ENCODE measurements at regions not wholly inside any gene's neighbourhood (a gene's known extent, or its start where the extent isn't known, plus 50 kb on each side); places are given as distances from the start of the nearest gene placed in this dataset.

DNA sequence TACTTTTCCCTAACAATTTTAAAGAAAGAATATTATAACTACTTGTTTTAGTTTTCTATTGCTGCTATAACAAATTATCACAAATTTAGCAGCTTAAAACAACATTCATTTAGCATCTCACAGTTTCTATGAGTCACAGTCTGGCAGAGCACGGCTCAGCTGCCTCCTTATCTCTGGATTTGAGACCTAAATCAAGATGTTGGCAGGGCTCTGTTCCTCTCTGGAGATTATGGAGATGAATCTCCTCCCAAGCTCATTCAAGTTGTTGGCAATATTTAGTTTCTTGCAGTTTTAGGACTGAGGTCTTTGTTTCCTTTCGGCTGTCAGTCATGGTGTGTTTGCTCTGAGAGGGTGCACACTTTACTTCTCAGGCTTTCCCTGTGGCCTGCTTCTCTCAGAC is 1065.8 kb upstream of the EYS start:
- no peak for FAIRE-seq
- DNase-seq (ENCODE audit: insufficient read length, low spot score): no peak

DNA sequence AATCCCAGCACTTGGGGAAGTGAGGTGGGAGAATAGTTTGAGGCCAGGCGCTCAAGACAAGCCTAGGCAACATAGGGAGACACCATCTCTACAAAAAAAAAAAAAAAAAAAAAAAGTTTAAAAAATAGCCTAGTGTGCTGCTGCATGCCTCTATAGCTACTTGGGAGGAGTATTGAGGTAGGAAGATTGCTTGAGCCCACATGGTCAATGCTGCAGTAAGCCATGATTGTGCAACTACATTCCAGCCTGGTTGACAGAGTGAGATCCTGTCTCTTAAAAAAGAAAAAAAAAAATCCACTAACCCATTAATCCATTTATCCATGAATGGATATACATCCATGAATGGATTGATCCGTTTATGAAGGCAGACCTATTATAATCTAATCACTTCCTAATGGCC is 1064.6 kb upstream of the EYS start:
- DNase-seq (ENCODE audit: insufficient read length, low spot score): no peak
- no peak for FAIRE-seq

DNA sequence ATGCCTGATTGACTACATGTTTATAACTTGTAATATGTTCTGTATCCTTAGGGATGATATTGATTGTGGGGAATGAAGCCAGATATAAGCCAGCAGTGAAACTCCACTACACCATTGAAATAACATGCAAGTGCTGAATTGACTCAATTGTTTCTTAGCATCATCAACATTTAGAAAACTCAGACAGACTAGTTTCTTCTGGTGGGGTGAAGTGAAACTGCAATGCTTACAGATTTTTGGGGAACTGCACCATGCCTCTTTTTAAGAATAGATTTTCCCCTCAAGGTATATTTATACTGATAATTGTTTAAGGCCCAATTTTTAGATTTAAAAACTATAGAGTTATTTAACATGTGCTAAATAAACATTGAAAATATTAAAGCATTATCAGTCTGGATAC is 1044.6 kb upstream of the EYS start:
- DNase-seq (ENCODE audit: insufficient read length, low spot score) (no peak), FAIRE-seq (no peak)

DNA sequence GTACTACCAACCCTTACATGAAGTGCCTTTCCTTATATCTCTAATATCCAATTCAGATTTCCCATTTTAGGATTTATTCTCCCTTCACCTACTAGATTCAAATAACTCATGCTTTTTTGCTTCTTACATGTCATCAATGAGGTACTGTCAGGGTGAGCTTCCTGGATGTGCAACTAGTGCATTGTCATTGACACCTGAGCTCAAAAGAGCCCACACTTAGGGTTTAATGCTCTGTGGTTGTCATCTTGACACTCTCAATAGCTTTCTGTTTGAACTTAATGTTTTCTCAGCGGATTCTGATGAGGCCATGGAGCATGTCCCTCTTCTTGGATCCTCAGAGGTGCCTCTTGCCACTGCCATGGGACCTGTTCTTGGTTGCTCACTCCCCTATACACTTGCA is 1033.3 kb upstream of the EYS start:
- FAIRE-seq: no peak

DNA sequence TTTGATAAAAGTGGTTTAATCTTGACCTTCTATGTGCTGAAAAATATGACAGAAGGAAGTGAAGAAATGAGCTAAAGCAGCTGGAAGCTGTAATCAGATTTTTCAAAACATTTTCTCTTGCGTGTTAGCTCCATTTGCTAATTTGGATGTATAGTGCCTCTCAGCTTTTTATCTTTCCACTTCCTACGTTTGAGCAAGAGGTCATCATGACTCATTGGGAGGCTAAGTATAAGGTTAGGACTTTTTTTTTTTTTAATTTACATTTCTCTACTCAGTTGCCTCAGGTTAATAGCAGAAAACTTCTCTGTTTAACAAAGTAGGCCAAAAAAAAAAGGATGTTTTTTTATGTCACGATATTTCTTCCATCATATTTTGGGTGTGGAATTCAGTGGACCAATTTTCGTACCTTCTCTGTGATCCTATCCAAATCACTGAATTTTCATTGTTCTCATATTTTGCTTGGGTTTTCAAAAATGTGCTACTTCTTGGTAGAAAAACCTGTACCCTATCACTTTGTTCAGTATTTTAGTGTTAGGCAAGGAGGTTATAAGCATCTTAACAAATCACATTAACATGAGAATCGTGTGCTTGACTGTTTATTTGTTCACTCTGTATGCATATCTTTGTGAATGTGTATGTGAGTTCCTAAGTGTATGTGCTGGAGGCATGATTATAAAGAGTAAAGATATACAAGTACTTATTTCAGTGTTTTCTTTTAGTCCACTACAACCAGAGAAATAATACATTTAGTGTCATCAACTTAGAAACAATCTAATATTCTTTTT is 1028.3 kb upstream of the EYS start:
- DNase-seq (ENCODE audit: insufficient read length, low spot score) (peak; percentile 17), FAIRE-seq (no peak)

More for the DNA sequence above, 1033.3 kb upstream of the EYS start:
- DNase-seq (ENCODE audit: insufficient read length, low spot score): no peak

DNA sequence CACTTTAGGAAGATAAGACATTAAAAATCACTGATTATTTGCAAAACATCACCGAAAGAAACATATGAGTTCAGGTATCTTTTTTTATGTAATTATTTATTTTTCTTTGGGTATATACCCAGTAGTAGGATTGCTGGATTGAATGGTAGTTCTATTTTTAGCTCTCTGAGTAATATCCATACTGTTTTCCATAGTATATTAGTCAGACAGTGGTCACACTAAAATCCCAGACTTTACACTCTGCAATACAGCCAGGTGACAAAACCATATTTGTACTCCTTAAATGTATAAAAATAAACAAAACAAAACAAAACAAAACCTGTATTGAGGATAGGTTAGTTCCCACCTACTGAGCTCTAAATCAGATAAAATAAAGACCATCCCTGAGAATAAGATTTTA is 1024.3 kb upstream of the EYS start:
- FAIRE-seq: no peak
- DNase-seq (ENCODE audit: insufficient read length, low spot score): no peak

DNA sequence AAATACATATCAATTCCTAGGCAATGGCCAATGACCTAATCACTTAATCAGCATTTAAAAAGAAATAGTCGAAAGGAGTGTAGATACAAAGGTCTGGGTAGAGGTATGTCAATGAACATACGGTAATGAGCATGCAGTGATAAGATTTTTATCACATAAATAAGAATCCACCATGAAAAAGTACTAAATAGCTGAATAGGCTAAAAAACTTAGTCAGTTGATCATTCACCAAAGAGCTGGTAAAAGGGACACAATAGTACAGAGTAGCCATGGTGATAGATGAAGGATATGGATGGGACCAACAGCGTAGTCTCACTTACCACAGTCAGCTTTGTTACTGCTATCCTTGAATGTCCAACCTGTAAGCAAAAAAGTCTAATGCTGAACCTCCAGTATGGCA is 1018.6 kb upstream of the EYS start:
- FAIRE-seq: no peak
- DNase-seq (ENCODE audit: insufficient read length, low spot score): no peak

DNA sequence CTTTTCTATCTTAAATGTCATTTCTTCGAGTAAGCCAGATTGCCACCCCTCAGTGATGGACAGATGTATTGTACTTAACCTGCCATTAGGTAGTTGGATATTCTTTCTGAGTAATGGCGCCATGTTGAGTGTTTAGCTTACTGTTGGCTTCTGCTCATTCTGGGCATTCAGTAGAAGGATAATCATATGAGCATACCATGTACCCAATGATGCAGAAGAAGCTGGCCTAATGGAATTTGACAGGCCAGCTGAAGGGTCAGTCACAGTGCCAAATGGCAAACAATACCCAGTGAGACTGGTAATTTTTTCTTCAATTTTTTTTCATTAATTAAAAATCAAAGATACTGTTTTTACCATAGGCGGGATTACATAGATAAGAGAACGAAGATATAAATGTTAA is 1010.8 kb upstream of the EYS start:
- FAIRE-seq (no peak), DNase-seq (ENCODE audit: insufficient read length, low spot score) (no peak)

DNA sequence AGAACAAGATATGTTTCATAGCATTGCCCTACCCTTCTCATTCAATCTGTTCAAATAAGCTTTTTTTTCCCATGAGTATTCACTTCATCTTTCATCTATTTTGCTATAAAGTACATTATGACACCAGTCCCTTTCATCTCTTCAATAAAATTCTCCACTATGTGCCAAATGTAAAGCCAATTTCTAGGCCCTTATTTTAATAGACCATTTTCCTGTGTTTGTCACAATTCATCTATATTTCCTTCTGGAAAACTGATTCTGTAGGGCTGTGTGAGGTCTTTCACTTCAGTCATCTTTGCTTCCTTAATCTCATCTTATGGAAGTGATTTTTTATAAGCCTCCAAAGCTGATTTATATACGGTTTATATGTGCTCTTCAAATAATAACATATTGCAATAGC is 992.4 kb upstream of the EYS start:
- FAIRE-seq (no peak), DNase-seq (ENCODE audit: insufficient read length, low spot score) (no peak)

DNA sequence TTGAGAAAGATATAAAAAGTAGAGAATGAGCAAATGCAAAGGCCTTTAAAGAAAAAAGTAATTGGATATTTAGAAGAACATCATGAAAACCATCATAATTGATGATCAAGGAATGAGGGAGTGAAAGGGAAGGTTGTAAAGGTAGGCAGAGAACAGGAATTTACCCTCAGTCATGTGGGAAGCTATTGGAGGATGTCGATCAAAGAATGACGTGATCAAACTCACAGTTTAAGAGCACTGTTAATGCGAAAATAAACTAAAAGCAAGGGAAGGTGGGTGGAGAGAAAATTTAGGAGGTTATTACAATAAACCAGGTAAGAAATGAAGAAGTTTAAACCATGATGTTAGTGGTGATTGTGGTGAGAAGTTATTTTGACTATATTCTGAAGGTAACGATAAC is 982.6 kb upstream of the EYS start:
- FAIRE-seq (no peak), DNase-seq (ENCODE audit: insufficient read length, low spot score) (no peak)

DNA sequence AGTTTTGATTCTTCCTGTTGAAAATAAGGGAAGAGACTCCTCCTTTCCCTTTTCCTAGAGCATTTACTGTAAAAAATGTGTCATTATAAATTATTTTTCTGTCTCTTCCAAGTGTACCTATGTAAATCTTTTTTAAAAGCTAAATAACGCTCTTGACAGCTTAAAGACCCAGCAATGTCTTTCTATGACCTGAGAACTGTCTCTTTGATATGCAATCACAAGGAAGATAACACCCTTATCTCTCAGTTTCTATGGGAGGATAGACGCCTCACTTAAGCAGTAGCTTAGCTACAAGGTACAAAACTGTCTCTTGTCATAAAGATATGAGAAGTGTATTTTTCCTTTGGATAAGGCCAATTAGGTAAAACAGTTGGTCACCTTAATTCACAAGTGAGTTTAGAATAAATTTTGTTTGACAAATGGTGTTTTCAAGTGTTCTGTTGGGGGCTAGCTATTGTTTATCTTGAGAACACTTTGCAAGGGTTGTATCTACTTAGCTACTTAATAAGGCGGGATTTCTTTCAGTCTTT is 980.6 kb upstream of the EYS start:
- FAIRE-seq: no peak
- no peak for DNase-seq (ENCODE audit: insufficient read length, low spot score)

DNA sequence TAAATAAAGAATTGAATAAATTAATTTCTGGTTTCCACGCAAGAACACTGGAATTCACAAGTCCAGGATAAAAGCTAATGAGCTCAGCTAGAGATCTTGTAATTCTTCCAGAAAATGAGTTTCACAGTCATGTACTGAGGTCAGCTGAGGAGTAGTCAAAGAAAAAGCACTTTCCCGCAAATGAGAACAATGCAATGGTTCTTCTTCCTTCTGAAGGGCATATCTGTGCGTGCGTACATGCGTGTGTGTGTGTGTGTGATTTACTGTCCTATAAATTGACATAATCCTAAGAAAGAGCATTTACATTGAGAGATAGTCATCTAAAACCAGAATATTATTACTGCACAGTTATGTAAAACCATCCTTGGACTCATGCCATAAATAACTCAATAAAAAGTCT is 968.9 kb upstream of the EYS start:
- no peak for DNase-seq (ENCODE audit: insufficient read length, low spot score)
- FAIRE-seq: no peak

DNA sequence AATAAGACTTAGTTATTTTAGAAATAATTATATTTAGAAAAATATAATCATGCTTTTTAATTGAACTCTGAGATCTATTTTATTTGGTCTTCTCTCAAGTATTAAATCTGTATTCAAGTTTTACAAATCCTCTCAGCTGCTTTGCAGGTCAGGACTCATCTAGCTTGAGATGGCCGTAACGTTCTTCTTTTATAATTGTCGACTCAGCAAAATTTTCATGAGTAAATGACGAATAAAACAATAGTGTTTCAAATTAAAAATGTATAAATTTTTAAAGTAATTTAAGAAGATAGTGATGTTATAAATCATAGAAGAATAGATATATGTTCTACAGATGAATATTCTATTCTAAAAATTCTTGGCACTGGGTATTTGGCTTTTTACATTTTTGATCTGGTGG is 957.1 kb upstream of the EYS start:
- DNase-seq (ENCODE audit: insufficient read length, low spot score): no peak
- no peak for FAIRE-seq

DNA sequence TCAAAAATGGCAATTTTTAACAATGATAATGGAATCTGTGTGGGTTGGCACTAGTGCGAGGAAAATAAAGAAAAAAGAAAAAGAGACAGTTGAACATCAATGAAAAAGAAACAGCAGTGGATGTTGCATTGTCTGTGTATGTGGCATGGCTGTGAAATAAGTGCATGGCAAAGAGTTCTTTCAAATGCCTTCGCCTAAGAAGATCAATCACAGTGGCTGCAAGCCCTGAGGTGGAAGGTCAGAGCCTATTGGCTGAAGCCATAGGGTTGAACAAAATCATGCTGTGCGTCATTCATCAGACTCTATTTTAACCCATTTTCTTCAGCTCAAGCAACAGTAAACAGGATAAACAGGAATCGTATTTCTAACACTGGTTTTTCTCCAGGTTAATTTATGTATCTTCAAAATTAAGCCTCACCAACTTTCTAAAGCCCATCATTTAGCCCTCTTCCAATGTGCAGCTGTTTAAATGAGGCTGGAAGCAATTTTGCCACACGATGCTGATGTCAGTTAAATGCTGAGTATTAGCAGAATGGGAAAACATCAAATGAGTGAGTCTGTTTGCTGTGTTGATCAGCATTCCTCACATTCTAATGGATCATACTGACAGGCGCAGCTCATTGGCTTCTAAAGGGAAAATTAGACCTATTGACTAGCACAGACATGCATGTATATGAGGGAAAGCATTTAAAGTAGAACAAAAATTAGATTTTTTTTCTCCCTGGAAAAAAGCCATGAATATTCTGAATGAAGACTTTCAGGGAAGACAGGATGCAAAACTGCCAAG is 955.9 kb upstream of the EYS start:
- DNase-seq (ENCODE audit: insufficient read length, low spot score) (no peak), FAIRE-seq (no peak)

DNA sequence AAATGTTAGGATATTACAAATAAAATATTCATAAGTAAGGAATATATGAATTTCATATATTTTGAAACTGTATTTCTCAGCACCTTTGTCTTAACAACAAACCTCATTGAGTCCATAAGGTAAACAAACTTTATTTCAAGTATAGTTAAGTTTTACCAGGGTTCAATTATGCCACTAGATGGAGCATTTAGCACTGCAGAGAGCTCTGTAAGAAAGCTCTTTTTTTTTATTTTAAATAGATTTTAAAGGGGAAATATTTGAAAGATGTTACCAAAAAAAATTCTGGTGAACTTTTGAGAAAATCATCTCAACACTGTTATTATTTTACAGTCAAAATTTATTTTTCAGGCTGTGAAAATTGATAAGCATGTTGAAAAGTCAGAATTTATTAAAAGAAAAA is 955.2 kb upstream of the EYS start:
- FAIRE-seq (no peak), DNase-seq (ENCODE audit: insufficient read length, low spot score) (peak; percentile 12)

DNA sequence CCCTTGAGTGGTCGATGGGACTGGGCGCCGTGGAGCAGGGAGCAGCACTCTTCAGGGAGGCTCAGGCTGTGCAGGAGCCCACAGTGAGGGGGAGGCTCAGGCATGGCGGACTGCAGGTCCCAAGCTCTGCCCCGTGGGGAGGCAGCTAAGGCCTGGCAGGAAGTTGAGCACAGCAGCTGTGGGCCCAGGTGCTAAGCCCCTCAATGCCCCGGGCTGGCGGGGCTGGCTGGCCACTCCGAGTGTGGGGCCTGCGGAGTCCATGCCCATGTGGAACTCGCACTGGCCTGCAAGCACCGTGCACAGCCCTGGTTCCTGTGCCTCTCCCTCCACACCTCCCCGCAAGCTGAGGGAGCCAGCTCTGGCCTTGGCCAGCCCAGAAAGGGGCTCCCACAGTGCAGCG is 948.4 kb upstream of the EYS start:
- DNase-seq (ENCODE audit: insufficient read length, low spot score): no peak
- FAIRE-seq: no peak

DNA sequence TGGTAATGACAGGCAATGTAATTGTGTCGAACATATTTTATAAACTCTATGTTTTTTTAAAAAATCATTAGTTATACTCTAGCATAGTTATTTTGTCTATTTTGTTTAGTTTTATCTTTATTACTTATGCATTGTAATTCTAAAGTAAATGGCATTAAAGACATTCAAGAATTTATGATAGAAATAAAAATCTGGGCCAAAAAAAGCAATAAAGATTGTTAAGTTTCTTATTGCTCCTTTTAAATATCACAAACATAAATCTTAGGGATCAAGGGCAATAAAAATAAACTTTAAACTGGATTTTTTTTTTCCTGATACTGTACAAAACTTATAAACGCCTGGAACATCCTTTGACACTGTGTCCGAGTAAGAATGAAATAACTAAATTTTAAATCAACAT is 931.5 kb upstream of the EYS start:
- FAIRE-seq (no peak), DNase-seq (ENCODE audit: insufficient read length, low spot score) (no peak)

DNA sequence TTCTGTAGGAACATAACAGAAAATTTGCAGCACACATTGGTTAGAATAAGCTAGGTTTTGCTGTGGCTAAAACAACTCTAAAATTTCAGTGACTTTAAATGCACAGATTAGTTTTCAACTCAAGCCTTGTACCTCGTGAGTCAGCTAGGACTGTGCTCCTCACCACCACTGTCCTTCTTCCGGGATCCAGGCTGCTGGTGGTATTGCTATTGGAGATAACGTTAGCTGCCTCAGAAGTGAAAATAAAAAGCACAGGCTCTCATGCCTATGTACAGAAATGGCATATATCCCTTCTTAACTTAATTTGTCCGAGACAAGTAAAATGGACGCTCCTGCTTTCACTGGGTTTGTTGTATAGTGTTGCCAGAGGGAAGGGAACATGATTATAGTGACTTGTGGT is 931.1 kb upstream of the EYS start:
- no peak for FAIRE-seq
- no peak for DNase-seq (ENCODE audit: insufficient read length, low spot score)

DNA sequence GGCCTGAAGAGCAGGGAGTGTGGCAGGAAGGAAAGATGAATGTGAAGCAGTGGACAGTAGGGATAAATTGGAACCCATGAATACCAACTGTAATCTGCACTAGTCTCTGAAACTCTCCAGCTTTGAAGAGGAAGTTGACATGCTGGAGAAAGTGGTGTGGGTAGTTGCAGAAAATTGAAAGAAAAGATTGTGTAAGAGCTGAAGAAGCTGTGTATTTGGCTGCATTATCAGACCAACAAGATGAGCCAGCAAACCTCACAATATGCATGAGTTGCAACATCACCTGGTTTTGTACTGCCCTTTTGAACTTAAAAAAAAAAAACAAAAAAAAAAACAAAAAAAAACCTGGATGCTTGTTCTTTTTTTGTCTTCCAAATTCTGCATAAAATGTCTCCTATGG is 921.9 kb upstream of the EYS start:
- no peak for DNase-seq (ENCODE audit: insufficient read length, low spot score)
- no peak for FAIRE-seq

DNA sequence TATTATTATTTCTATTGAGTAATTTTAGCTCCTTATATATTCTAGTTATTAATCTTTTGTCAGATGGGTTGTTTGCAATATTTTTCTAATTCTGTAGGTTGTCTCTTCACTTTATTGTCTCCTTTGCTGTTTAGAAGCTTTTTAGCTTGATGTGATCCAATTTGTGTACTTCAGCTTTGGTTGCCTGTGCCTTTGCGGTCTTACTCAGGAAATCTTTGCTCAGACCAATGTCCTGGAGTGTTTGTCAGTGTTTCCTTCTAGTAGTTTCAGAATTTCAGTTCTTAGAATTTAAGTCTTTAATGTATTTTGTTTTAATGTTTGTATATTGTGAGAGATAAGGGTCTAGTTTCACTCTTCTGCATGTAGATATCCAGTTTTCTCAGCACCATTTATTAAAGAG is 916.0 kb upstream of the EYS start:
- FAIRE-seq: no peak
- DNase-seq (ENCODE audit: insufficient read length, low spot score): no peak

DNA sequence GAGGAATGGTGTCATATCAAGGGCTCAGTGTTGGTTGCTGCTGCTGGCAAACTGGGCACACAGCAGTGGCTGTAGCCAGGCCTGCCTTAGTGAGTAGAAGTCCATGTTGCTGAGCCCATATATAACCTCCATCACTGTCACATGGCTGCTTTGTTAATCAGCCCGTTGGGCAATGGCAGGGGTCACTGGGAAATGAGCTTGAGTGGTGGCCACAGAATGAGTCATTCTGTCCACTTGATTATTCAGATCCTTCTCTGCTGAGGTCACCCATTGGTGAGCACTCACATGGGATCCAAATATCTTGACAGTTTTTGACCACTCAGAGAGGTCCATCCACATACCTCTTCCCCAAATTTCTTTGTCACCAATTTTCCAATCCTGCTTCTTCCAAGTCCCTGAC is 898.9 kb upstream of the EYS start:
- no peak for FAIRE-seq
- DNase-seq (ENCODE audit: insufficient read length, low spot score): no peak

DNA sequence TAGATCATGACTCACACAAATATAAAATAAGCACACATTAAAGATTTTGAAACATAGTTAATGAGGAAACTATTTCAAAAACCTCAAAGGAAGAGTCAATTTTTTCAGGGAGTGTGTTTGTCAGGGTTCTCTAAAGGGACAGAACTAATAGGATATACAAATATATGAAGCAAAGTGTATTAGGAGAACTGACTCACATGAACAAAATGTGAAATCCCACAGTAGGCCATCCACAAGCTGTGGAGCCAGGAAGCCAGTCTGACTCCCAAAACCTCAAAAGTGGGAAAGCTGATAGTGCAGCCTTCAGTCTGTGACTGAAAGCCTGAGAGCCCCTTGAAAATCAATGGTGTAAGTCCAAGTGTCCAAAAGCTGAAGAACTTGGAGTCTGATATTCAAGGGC is 898.0 kb upstream of the EYS start:
- FAIRE-seq (no peak), DNase-seq (ENCODE audit: insufficient read length, low spot score) (no peak)
